NCI-H446 treated with DMSO at 0.1 percent for 48 hours (cell line): ENCODE measurements at regions not wholly inside any gene's neighbourhood (a gene's known extent, or its start where the extent isn't known, plus 50 kb on each side); places are given as distances from the start of the nearest gene placed in this dataset.
"Not testable (repeated sequence)": the region's sequence is repeated elsewhere in the genome, so short reads cannot be mapped to it uniquely, and the experiment has no call there.

Experiments used
- DNase-seq: peaks from one replicate; lab custom pipeline; 2025; lab: John Stamatoyannopoulos, UW

- not testable (repeated sequence) for DNase-seq
Observed at GRCh38 chr10:33007731-33008381, 49.8 kb upstream of the ITGB1 start.
